ENCODE measurements at regions not wholly inside any gene's neighbourhood (a gene's known extent, or its start where the extent isn't known, plus 50 kb on each side); places are given as distances from the start of the nearest gene placed in this dataset.

- TF ChIP-seq PATZ1 (tag by site-specific recombination; IDR thresholded peaks at IDR 0.05), result no peak
- no peak for TF ChIP-seq ZNF776 (tag by site-specific recombination; IDR thresholded peaks at IDR 0.05; ENCODE audit: borderline replicate concordance)
- no peak for TF ChIP-seq ZBTB8A (tag by site-specific recombination; IDR thresholded peaks at IDR 0.05)
These were observed 69.8 kb downstream of the ISG20 start (continued) for GRCh38 chr15:88708655-88709054.

DNA sequence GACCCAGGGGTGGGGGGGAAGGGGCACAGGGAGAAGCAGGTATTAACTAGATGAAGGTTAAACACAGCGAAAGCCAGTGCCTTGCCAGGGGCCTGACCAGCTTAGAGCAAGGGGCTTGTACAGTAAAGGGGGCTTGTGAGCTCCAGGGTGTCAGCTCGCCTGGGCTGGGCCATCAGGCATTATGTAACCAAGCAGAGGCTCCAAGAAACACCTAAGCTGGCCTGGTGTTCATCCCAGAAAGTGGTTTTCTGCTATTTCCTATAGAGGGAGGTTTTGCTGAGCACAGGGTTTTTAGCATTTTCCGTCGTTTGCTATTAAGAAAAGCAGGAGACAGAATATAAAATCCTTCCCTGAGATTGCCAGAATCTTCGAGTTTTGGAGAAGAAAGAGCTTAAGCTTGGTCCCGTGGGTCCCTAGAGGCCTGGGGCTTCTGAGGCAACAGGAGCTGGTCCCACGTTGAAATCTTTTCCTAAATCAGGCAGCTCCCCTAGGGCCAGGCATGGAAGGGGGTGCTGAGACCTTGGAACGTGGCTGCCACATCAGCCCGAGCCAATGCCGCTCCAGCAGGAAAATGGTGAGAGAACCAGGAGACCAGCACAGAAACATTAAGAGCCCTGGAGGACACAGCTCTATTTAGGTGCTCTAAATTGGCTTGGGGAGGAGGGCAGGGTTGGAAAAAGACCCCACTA lies 71.4 kb downstream of the ISG20 start:
- POLR2A ChIA-PET, result interaction anchor here (0.6 kb wide), 1 partner anchor 35 kb away, joined by 3 read pairs; no protein-coding TSS in a partner anchor

GRCh38 chr15:88711806-88712205 lies 73.0 kb downstream of the ISG20 start:
- no peak overlapping the region for H3K4me3 ChIP-seq (ENCODE audit: low read depth, low read length)
- no peaks in the 10 kb centered on the region for H3K4me1 ChIP-seq (ENCODE audit: control insufficient read depth, insufficient read depth, low read length)
- TF ChIP-seq ZSCAN30 (tag by site-specific recombination; IDR thresholded peaks at IDR 0.05) (no peak), BCL11B (tag by site-specific recombination; IDR thresholded peaks at IDR 0.05; ENCODE audit: low read depth) (no peak), ZNF561 (tag by site-specific recombination; IDR thresholded peaks at IDR 0.05; ENCODE audit: borderline replicate concordance) (no peak), ZBTB21 (tag by site-specific recombination; IDR thresholded peaks at IDR 0.05) (no peak), FEZF1 (tag by site-specific recombination; IDR thresholded peaks at IDR 0.05) (no peak), ZBTB17 (tag by site-specific recombination; IDR thresholded peaks at IDR 0.05) (no peak), OVOL3 (tag by site-specific recombination; IDR thresholded peaks at IDR 0.05) (no peak), BCL11A (tag by site-specific recombination; IDR thresholded peaks at IDR 0.05; ENCODE audit: low read depth) (no peak), ZBTB1 (tag by site-specific recombination; IDR thresholded peaks at IDR 0.05) (no peak), ZNF600 (tag by site-specific recombination; IDR thresholded peaks at IDR 0.05) (no peak), KLF7 (tag by site-specific recombination; IDR thresholded peaks at IDR 0.05; ENCODE audit: borderline replicate concordance) (no peak), ZSCAN5A (tag by site-specific recombination; IDR thresholded peaks at IDR 0.05) (no peak)
- TF ChIP-seq, protein P1, sequence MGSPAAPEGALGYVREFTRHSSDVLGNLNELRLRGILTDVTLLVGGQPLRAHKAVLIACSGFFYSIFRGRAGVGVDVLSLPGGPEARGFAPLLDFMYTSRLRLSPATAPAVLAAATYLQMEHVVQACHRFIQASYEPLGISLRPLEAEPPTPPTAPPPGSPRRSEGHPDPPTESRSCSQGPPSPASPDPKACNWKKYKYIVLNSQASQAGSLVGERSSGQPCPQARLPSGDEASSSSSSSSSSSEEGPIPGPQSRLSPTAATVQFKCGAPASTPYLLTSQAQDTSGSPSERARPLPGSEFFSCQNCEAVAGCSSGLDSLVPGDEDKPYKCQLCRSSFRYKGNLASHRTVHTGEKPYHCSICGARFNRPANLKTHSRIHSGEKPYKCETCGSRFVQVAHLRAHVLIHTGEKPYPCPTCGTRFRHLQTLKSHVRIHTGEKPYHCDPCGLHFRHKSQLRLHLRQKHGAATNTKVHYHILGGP (tag by site-specific recombination; IDR thresholded peaks at IDR 0.05), result no peak
- TF ChIP-seq, protein P2, sequence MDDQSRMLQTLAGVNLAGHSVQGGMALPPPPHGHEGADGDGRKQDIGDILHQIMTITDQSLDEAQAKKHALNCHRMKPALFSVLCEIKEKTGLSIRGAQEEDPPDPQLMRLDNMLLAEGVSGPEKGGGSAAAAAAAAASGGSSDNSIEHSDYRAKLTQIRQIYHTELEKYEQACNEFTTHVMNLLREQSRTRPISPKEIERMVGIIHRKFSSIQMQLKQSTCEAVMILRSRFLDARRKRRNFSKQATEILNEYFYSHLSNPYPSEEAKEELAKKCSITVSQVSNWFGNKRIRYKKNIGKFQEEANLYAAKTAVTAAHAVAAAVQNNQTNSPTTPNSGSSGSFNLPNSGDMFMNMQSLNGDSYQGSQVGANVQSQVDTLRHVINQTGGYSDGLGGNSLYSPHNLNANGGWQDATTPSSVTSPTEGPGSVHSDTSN (CRISPR knock-in tag; IDR thresholded peaks at IDR 0.05), result no peak
- H3K36me3 ChIP-seq (ENCODE audit: control insufficient read depth in 2 of 2, insufficient read depth in 1 of 2, low read length in 2 of 2), result no peaks in the 10 kb centered on the region
- ChIA-PET POLR2A (no interaction called here), CTCF (no interaction called here)
- no peak overlapping the region for H3K27ac ChIP-seq (ENCODE audit: extremely low read depth, low read depth, low read length)
- H3K9me3 ChIP-seq (ENCODE audit: control insufficient read depth, insufficient read depth, low read depth, low read length), result no peaks in the 10 kb centered on the region

More for the DNA sequence above, 71.4 kb downstream of the ISG20 start:
- TF ChIP-seq ZNF341 (tag by site-specific recombination; IDR thresholded peaks at IDR 0.05; ENCODE audit: low read depth) (no peak), ZNF529 (tag by site-specific recombination; IDR thresholded peaks at IDR 0.05; ENCODE audit: insufficient replicate concordance) (no peak), RBAK (tag by site-specific recombination; IDR thresholded peaks at IDR 0.05) (no peak), ZNF626 (tag by site-specific recombination; IDR thresholded peaks at IDR 0.05) (no peak), ZNF560 (tag by site-specific recombination; IDR thresholded peaks at IDR 0.05; ENCODE audit: borderline replicate concordance) (no peak), KLF7 (tag by site-specific recombination; IDR thresholded peaks at IDR 0.05; ENCODE audit: borderline replicate concordance) (no peak), ZNF19 (tag by site-specific recombination; IDR thresholded peaks at IDR 0.05; ENCODE audit: low read depth) (no peak)
- Histone ChIP-seq H3K36me3 (ENCODE audit: control insufficient read depth in 2 of 2, insufficient read depth in 1 of 2, low read length in 2 of 2) (no peaks in the 10 kb centered on the region), H3K4me3 (ENCODE audit: low read depth, low read length) (no peak overlapping the region), H3K27ac (ENCODE audit: extremely low read depth, low read depth, low read length) (no peak overlapping the region), H3K9me3 (ENCODE audit: control insufficient read depth, insufficient read depth, low read depth, low read length) (no peaks in the 10 kb centered on the region), H3K4me1 (ENCODE audit: control insufficient read depth, insufficient read depth, low read length) (no peaks in the 10 kb centered on the region)
- CTCF ChIA-PET, result interaction anchor here (0.6 to 0.7 kb wide), 2 partner anchors 52 to 481 kb away, joined by 3 to 4 read pairs; no protein-coding TSS in a partner anchor

Data from HEK293 (cell line).